Keratinocyte (primary cell): ENCODE measurements at regions not wholly inside any gene's neighbourhood (a gene's known extent, or its start where the extent isn't known, plus 50 kb on each side); places are given as distances from the start of the nearest gene placed in this dataset.

Experiments used
- DNase-seq: peaks from one replicate; pipeline ENCODE4 v3.0.0-alpha.2; 2011; ENCODE audit warnings: low read depth, missing footprints, low spot score
- FAIRE-seq: peaks from 2 replicates; lab custom pipeline; 2011; peaks lifted over from hg19 to GRCh38; lab: Jason Lieb, UNC
- H2AFZ ChIP-seq: 2 replicates; pipeline ENCODE4 v1.6.0; 2012; ENCODE audit warnings: low read length, control low read depth, inconsistent platforms; ENCODE audit not compliant: control insufficient read depth
- H3K27ac ChIP-seq: 2 replicates; pipeline ENCODE4 v1.5.1; 2011; ENCODE audit warnings: low read length; ENCODE audit not compliant: control insufficient read depth, insufficient read depth
- H3K27me3 ChIP-seq: 3 replicates; pipeline ENCODE4 v1.6.0; 2011; ENCODE audit warnings: low read length; ENCODE audit not compliant: control insufficient read depth, insufficient read depth; ENCODE audit errors: extremely low read depth
- H3K36me3 ChIP-seq, 2 experiments: 2 replicates in 1 of 2; 3 replicates in 1 of 2; pipeline ENCODE4 v1.5.1; 2011; ENCODE audit warnings: low read length in 2 of 2, mild to moderate bottlenecking in 1 of 2; ENCODE audit not compliant: control insufficient read depth in 2 of 2, insufficient read depth in 2 of 2; ENCODE audit errors: extremely low read depth in 1 of 2
- H3K4me1 ChIP-seq: 3 replicates; pipeline ENCODE4 v1.5.1; 2011; ENCODE audit warnings: low read length; ENCODE audit not compliant: control insufficient read depth, insufficient read depth; ENCODE audit errors: extremely low read depth
- H3K4me2 ChIP-seq: 3 replicates; pipeline ENCODE4 v1.6.0; 2011; ENCODE audit warnings: low read depth, low read length; ENCODE audit not compliant: control insufficient read depth, insufficient read depth; ENCODE audit errors: extremely low read depth
- H3K4me3 ChIP-seq, 3 experiments: fragments of 200-600 bp in 1 of 3; sonication (generic) in 1 of 3; 2 replicates in 2 of 3; 3 replicates in 1 of 3; pipeline ENCODE4 v1.5.1; 2011 to 2016; ENCODE audit warnings: low read length in 3 of 3, mild to moderate bottlenecking in 3 of 3, control low read depth in 2 of 3, inconsistent platforms in 1 of 3, low read depth in 1 of 3, mixed read lengths in 1 of 3, mixed run types in 1 of 3, moderate library complexity in 1 of 3; ENCODE audit not compliant: control insufficient read depth in 2 of 3, insufficient read depth in 2 of 3; ENCODE audit errors: extremely low read depth in 1 of 3
- H3K79me2 ChIP-seq: 2 replicates; pipeline ENCODE4 v1.6.0; 2012; ENCODE audit warnings: low read length; ENCODE audit not compliant: control insufficient read depth, insufficient read depth
- H3K9ac ChIP-seq: 3 replicates; pipeline ENCODE4 v1.6.0; 2011; ENCODE audit warnings: low read length; ENCODE audit not compliant: control insufficient read depth, insufficient read depth; ENCODE audit errors: extremely low read depth
- H3K9me1 ChIP-seq: 3 replicates; pipeline ENCODE4 v1.6.0; 2011; ENCODE audit warnings: low read length; ENCODE audit not compliant: control insufficient read depth, insufficient read depth; ENCODE audit errors: extremely low read depth
- H3K9me3 ChIP-seq: 2 replicates; pipeline ENCODE4 v1.5.1; 2012; ENCODE audit warnings: low read depth, low read length; ENCODE audit not compliant: control insufficient read depth
- H4K20me1 ChIP-seq: 3 replicates; pipeline ENCODE4 v1.6.0; 2011; ENCODE audit warnings: low read length; ENCODE audit not compliant: control insufficient read depth, insufficient read depth; ENCODE audit errors: extremely low read depth
- EZH2 ChIP-seq: IDR thresholded peaks from one replicate; pipeline ENCODE4 v1.6.1; 2012; ENCODE audit warnings: inconsistent platforms, mild to moderate bottlenecking, low read length, moderate library complexity
- dilution Hi-C: fragments of 300-500 bp; cut with MboI; formaldehyde crosslinking; loops from one replicate; pipeline ENCODE4 v1.7.0; 2020; ENCODE audit warnings: low sequenced_read_pairs; ENCODE audit not compliant: extremely low pct_ligation_motif_present
- TF ChIP-seq, protein P1 (sequence below), 3 experiments: IDR thresholded peaks in 1 of 3; conservative IDR thresholded peaks in 1 of 3; optimal IDR thresholded peaks in 1 of 3; 2 replicates in 2 of 3; 3 replicates in 1 of 3; pipeline versions ENCODE3 to v1.5.1; 2011; ENCODE audit warnings: low read length in 3 of 3, mild to moderate bottlenecking in 3 of 3, moderate library complexity in 2 of 3, control low read depth in 1 of 3, inconsistent platforms in 1 of 3; ENCODE audit not compliant: insufficient read depth in 2 of 3; ENCODE audit errors: extremely low read depth in 1 of 3

DNA sequence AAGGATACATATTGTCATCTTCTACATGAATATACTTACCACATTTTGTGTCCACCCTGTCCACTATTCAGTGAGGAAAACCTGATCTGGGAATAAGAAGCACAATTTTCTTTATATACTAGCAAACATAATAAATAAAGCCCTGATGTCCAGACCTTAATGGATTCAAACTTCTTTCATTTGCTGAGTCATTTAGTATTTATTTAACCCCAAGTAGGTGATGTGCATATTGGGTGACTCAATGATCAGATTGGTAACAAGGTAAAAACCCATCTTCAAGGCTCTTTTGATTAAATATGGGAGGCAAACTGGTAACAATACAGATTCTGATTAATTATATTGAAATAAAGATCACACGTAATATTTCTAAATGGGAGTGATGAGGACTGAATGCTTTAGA lies 1159.8 kb upstream of the EYS start:
- dilution Hi-C loops = no loop called here
- Histone ChIP-seq H3K4me3 (no peak overlapping the region), H3K27me3 (no peaks in the 10 kb centered on the region), H4K20me1 (no peaks in the 10 kb centered on the region), H3K4me1 (no peaks in the 10 kb centered on the region), H3K4me2 (no peak overlapping the region), H3K9me1 (no peaks in the 10 kb centered on the region), H3K9ac (no peak overlapping the region), H3K9me3 (no peaks in the 10 kb centered on the region), H3K27ac (no peak overlapping the region), H2AFZ (no peak overlapping the region), H3K79me2 (no peaks in the 10 kb centered on the region), H3K36me3 (no peaks in the 10 kb centered on the region)
- FAIRE-seq (no peak), DNase-seq (no peak)
- TF ChIP-seq, protein P1, sequence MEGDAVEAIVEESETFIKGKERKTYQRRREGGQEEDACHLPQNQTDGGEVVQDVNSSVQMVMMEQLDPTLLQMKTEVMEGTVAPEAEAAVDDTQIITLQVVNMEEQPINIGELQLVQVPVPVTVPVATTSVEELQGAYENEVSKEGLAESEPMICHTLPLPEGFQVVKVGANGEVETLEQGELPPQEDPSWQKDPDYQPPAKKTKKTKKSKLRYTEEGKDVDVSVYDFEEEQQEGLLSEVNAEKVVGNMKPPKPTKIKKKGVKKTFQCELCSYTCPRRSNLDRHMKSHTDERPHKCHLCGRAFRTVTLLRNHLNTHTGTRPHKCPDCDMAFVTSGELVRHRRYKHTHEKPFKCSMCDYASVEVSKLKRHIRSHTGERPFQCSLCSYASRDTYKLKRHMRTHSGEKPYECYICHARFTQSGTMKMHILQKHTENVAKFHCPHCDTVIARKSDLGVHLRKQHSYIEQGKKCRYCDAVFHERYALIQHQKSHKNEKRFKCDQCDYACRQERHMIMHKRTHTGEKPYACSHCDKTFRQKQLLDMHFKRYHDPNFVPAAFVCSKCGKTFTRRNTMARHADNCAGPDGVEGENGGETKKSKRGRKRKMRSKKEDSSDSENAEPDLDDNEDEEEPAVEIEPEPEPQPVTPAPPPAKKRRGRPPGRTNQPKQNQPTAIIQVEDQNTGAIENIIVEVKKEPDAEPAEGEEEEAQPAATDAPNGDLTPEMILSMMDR (optimal IDR thresholded peaks at IDR 0.05 in 1 of 3, IDR thresholded peaks at IDR 0.05 in 1 of 3, conservative IDR thresholded peaks at IDR 0.05 in 1 of 3; ENCODE audit: extremely low read depth in 1 of 3, insufficient read depth in 2 of 3, low read length in 3 of 3) = no peak
- TF ChIP-seq EZH2 = no peak

- TF ChIP-seq EZH2 = no peak
- TF ChIP-seq, protein P1 (optimal IDR thresholded peaks at IDR 0.05 in 1 of 3, IDR thresholded peaks at IDR 0.05 in 1 of 3, conservative IDR thresholded peaks at IDR 0.05 in 1 of 3; ENCODE audit: extremely low read depth in 1 of 3, insufficient read depth in 2 of 3, low read length in 3 of 3) = no peak
Observed at GRCh38 chr6:66865771-66866170, 1158.7 kb upstream of the EYS start.

More at GRCh38 chr6:66865771-66866170, 1158.7 kb upstream of the EYS start:
- dilution Hi-C loops = no loop called here
- H3K79me2 ChIP-seq = no peaks in the 10 kb centered on the region
- FAIRE-seq = no peak
- H3K27me3 ChIP-seq = no peaks in the 10 kb centered on the region
- no peak overlapping the region for H3K4me3 ChIP-seq
- H3K9me3 ChIP-seq = no peaks in the 10 kb centered on the region
- no peak for DNase-seq
- H3K9ac ChIP-seq = no peak overlapping the region
- H2AFZ ChIP-seq = no peak overlapping the region
- no peaks in the 10 kb centered on the region for H3K4me1 ChIP-seq
- no peak overlapping the region for H3K4me2 ChIP-seq
- H4K20me1 ChIP-seq = no peaks in the 10 kb centered on the region
- no peak overlapping the region for H3K27ac ChIP-seq
- H3K9me1 ChIP-seq = no peaks in the 10 kb centered on the region
- H3K36me3 ChIP-seq = no peaks in the 10 kb centered on the region
